ENCODE measurements at regions not wholly inside any gene's neighbourhood (a gene's known extent, or its start where the extent isn't known, plus 50 kb on each side); places are given as distances from the start of the nearest gene placed in this dataset.

GRCh38 chr9:134559013-134559412 is 82.6 kb upstream of the COL5A1 start:
- Histone ChIP-seq H3K27me3 (no peaks in the 10 kb centered on the region), H3K4me1 (no peaks in the 10 kb centered on the region), H3K4me3 (no peak overlapping the region), H3K9me3 (no peaks in the 10 kb centered on the region), H3K27ac (no peak overlapping the region), H3K36me3 (no peaks in the 10 kb centered on the region)
- DNase-seq (peak in 1 of 2 donors; percentile 3), ATAC-seq (ENCODE audit: low FRiP score in 2 of 2) (no peak)
- no peak for TF ChIP-seq EP300 (IDR thresholded peaks at IDR 0.05)
- no peak for TF ChIP-seq POLR2A (IDR thresholded peaks at IDR 0.05)
- no peak for TF ChIP-seq POLR2AphosphoS5 (IDR thresholded peaks at IDR 0.05)
- TF ChIP-seq CTCF (IDR thresholded peaks at IDR 0.05) = no peak
- WGBS, 2 donors = 47 to 64% methylated on average over 5 of the region's 5 CpGs

- no peak overlapping the region for H3K4me3 ChIP-seq
- no peaks in the 10 kb centered on the region for H3K27me3 ChIP-seq
- no peaks in the 10 kb centered on the region for H3K9me3 ChIP-seq
- H3K27ac ChIP-seq = no peak overlapping the region
- no peaks in the 10 kb centered on the region for H3K36me3 ChIP-seq
- DNase-seq (peak in 1 of 2 donors; percentile 2), ATAC-seq (ENCODE audit: low FRiP score in 2 of 2) (no peak)
- H3K4me1 ChIP-seq = no peaks in the 10 kb centered on the region
- TF ChIP-seq EP300 (IDR thresholded peaks at IDR 0.05) (no peak), POLR2AphosphoS5 (IDR thresholded peaks at IDR 0.05) (no peak), POLR2A (IDR thresholded peaks at IDR 0.05) (no peak), CTCF (IDR thresholded peaks at IDR 0.05) (no peak)
- WGBS, 2 donors = 77 to 80% methylated on average over 5 of the region's 5 CpGs
These were observed 81.4 kb upstream of the COL5A1 start for GRCh38 chr9:134560206-134560605.

- 53 to 57% methylated on average over 10 of the region's 10 CpGs for WGBS, 2 donors
- Histone ChIP-seq H3K27ac (no peak overlapping the region), H3K4me1 (no peaks in the 10 kb centered on the region), H3K9me3 (no peaks in the 10 kb centered on the region), H3K4me3 (no peak overlapping the region), H3K27me3 (no peaks in the 10 kb centered on the region), H3K36me3 (no peaks in the 10 kb centered on the region)
- ATAC-seq (ENCODE audit: low FRiP score in 2 of 2) (no peak), DNase-seq (peak in 1 of 2 donors; percentile 6)
- TF ChIP-seq CTCF (IDR thresholded peaks at IDR 0.05) = no peak
- no peak for TF ChIP-seq EP300 (IDR thresholded peaks at IDR 0.05)
These were observed 80.9 kb upstream of the COL5A1 start for GRCh38 chr9:134560654-134561053.

GRCh38 chr9:134561427-134562145 is 80.0 kb upstream of the COL5A1 start:
- TF ChIP-seq POLR2AphosphoS5 (IDR thresholded peaks at IDR 0.05) = no peak
- no peak for TF ChIP-seq EP300 (IDR thresholded peaks at IDR 0.05)
- no peak for TF ChIP-seq CTCF (IDR thresholded peaks at IDR 0.05)
- TF ChIP-seq POLR2A (IDR thresholded peaks at IDR 0.05) = no peak
- H3K9me3 ChIP-seq = peaks cover 0 to 5% (median 0%) of the 10 kb centered on the region in 4 donors
- ATAC-seq (ENCODE audit: low FRiP score in 2 of 2) (no peak), DNase-seq (no peak)
- no peaks in the 10 kb centered on the region for H3K36me3 ChIP-seq
- no peaks in the 10 kb centered on the region for H3K27me3 ChIP-seq
- H3K4me3 ChIP-seq = no peak overlapping the region
- H3K4me1 ChIP-seq = no peaks in the 10 kb centered on the region
- 89 to 96% methylated on average over 12 of the region's 12 CpGs for WGBS, 2 donors
- H3K27ac ChIP-seq = no peak overlapping the region
